Astrocyte of the cerebellum (primary cell): ENCODE measurements at regions not wholly inside any gene's neighbourhood (a gene's known extent, or its start where the extent isn't known, plus 50 kb on each side); places are given as distances from the start of the nearest gene placed in this dataset.

Experiments
- DNase-seq: peaks from one replicate; pipeline ENCODE4 v3.0.0-alpha.2; 2011; ENCODE audit warnings: low read depth
- H3K4me3 ChIP-seq: 2 replicates; pipeline ENCODE4 v1.5.1; 2011; ENCODE audit warnings: mild to moderate bottlenecking, low read depth, low read length, moderate library complexity
- CTCF ChIP-seq: IDR thresholded peaks from 2 replicates; pipeline ENCODE4 v1.5.1; 2012; ENCODE audit warnings: low read length, low read depth, moderate library complexity, mild to moderate bottlenecking; ENCODE audit errors: missing control alignments
- in situ Hi-C: cut with HindIII; loops from 2 replicates; pipeline ENCODE4 v1.10.0; 2017; ENCODE audit warnings: low sequenced_read_pairs

DNA sequence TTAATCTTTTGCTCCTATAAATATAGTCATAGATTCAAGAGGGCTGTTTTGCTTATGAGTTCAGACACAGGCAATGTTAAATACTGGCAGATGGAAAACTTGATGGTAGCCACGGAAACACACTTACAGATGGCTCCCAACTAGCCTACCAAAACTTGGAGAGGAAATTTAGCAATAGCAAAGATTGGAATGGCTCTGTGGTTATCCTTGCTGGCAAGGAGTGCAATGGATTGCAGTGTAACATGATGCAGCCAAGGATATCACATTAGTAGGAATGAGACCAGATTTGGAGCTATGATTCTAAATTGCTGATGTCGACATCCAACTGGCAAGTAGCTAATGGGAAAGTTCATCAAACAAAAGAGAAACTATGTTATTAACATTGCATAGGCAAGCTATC is 791.0 kb upstream of the DIAPH2 start:
- DNase-seq, result peak; percentile 70
- no peak overlapping the region for H3K4me3 ChIP-seq
- in situ Hi-C loops, result no loop called here
- TF ChIP-seq CTCF, result no peak

DNA sequence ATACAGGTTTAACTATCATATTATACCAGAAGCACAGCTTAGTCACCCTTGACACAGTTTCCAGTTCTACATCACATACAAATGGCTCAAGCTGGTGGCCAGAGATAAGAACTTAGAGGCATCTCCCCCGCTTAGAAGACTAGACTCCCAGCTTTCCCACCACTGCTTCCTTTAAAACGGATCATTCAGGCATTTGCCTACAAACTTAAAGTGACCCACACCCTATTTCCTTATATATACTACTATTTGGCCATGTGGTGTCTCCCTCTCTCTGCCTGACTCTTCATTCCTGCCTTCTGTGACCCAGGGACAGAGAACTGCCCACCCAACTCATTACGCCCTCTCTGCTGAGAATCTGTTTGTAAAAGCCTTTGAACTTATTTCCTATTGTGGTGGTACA is 781.2 kb upstream of the DIAPH2 start:
- in situ Hi-C loops, result no loop called here
- H3K4me3 ChIP-seq, result no peak overlapping the region
- no peak for TF ChIP-seq CTCF
- no peak for DNase-seq

GRCh38 chrX:95903975-95904374 is 780.7 kb upstream of the DIAPH2 start:
- in situ Hi-C loops, result no loop called here
- H3K4me3 ChIP-seq, result no peak overlapping the region
- no peak for TF ChIP-seq CTCF

DNA sequence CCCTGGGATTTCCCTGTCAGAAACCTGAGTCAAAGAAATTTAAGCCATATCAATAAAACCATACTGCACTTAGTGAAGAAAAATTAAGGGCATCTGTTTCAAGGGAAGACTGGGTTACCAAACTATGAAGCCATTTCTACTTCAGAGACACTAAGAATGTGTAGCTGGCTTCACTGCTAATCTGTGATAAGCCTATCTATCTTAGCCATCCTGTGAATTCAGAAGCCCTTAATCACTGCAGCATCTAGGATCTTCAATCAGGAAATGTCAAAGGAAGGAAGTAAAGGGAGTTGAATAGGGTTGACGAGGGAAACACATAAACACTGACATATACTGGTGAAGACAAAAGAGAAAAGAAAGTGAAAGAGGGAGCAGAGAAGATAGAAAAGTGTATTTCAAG is 777.6 kb upstream of the DIAPH2 start:
- no peak for TF ChIP-seq CTCF
- in situ Hi-C loops, result no loop called here
- no peak overlapping the region for H3K4me3 ChIP-seq
- DNase-seq, result no peak

More at GRCh38 chrX:95903975-95904374, 780.7 kb upstream of the DIAPH2 start:
- DNase-seq, result no peak

DNA sequence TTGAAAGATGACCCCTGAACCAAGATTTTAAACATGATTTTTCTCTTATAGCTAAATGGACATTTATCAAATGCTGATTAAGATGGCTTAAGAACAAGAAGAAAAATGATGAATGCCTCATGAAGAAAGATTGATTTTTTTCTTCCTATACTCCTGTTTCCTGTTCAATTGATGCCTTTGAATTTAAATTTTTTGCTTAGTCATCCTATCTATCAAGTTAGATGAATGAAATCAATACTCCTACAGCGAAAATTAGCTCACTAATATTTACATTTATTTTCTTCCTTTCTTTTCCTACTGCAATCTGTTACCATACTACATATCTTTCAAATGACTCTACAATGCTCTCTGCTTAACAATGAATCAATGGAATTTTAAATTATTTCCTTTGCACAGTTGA is 773.6 kb upstream of the DIAPH2 start:
- no peak for TF ChIP-seq CTCF
- in situ Hi-C loops, result no loop called here
- no peak for DNase-seq
- no peak overlapping the region for H3K4me3 ChIP-seq

- in situ Hi-C loops, result no loop called here
Measured at GRCh38 chrX:95919605-95920004, 765.0 kb upstream of the DIAPH2 start.

More at GRCh38 chrX:95919605-95920004, 765.0 kb upstream of the DIAPH2 start:
- H3K4me3 ChIP-seq, result no peak overlapping the region
- no peak for TF ChIP-seq CTCF
- DNase-seq, result no peak
